ENCODE measurements at regions not wholly inside any gene's neighbourhood (a gene's known extent, or its start where the extent isn't known, plus 50 kb on each side); places are given as distances from the start of the nearest gene placed in this dataset.
"Not testable (repeated sequence)": the region's sequence is repeated elsewhere in the genome, so short reads cannot be mapped to it uniquely, and the experiment has no call there.

- no peak for FAIRE-seq
- DNase-seq (ENCODE audit: low spot score in 2 of 2) = no peak
Measured at GRCh38 chr4:130659320-130659719, 1563.4 kb downstream of the C4orf33 start.

GRCh38 chr4:130668859-130669258, 1572.9 kb downstream of the C4orf33 start:
- DNase-seq (ENCODE audit: low spot score in 2 of 2) (no peak), FAIRE-seq (no peak)

- DNase-seq (ENCODE audit: low spot score in 2 of 2) = no peak
- no peak for FAIRE-seq
Measured at GRCh38 chr4:130675266-130675665, 1579.3 kb downstream of the C4orf33 start.

DNA sequence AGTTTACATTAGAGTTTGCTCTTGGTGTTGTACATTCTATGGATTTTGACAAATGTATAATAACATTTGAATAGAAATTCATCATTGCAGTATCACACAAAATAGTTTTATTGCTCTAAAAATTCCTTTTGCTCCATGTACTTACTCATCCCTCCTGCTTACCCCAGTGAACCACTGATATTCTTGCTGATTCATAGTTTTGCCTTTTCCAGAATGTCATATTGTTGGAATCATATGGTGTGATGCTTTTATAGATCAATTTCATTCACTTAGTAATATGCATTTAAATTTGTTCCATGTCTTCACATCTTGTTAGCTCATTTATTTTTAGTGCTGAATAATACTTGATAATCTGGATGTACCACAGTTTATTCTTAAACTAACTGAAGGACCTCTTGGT, 1593.2 kb downstream of the C4orf33 start:
- FAIRE-seq (no peak), DNase-seq (ENCODE audit: low spot score in 2 of 2) (no peak)

DNA sequence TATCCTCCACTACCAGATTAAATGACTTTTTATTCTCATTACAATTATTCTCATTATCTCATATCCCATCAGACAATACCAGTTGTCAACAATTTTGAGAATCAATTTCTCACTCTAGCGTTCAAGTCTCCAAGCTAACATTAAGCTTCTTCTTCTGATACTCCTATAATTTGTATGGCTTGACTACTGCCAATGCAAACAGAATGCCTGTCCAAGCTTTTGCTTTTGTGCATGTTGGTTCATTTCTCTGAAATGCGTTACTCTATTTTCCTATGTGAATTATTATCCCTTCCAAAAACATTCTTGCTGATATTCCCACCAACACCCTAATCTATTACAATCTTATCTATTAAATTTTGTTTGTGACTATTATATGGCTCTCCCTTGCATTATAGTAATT, 1602.3 kb downstream of the C4orf33 start:
- FAIRE-seq (no peak), DNase-seq (ENCODE audit: low spot score in 2 of 2) (no peak)

DNA sequence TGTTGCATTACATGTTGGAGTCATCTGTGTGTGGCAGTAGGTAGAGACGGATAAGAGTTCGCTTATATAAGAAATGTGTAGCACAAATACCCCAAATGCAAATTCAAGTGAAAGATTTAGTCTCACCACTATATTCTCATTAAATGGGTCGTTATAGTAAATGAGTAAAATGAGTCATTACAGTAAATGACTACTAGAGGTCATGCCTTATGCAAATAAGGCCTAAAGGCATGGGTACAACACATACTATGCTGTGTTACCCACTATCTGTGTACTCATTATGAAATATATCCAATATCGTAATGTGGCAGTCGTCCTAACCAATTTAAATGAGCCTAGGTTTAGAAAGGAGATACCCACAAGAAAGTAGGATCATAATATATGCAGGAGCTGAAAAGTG, 1603.1 kb downstream of the C4orf33 start:
- no peak for DNase-seq (ENCODE audit: low spot score in 2 of 2)
- no peak for FAIRE-seq

DNA sequence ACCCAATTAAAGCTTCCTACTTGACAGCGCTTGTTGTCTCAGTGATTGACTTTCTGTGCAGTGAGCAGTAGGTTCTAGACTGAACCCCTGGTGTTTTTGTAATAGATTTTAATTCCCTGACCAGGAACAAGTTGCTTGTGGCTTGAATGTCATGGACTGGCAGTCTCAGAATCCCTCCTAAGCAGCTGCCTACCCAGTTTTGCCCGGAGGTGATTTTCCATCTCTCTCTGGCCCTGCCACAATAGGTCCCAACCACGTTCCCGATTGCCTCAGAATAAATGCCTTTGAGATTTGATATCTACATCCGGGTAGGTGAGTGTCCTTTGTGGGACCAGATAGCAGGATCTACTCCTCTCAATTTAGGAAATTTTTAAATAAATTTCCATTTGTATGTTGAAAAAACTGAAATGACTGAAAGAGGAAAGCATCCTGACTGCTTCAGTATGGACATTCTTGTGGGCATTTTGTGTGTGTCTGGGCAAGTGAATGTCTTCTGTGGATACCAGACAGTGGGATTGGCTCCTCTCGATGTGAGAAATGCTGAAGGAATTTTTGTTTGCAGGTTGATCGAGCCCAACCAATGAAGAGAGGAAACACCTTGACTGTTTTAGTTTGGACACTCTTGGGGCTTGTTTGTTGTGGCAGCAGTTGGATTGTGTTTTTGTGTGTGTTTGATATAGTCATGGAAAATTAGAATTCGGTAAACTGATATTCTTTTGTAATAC, 1607.4 kb downstream of the C4orf33 start:
- DNase-seq (ENCODE audit: low spot score in 2 of 2) (no peak), FAIRE-seq (no peak)

DNA sequence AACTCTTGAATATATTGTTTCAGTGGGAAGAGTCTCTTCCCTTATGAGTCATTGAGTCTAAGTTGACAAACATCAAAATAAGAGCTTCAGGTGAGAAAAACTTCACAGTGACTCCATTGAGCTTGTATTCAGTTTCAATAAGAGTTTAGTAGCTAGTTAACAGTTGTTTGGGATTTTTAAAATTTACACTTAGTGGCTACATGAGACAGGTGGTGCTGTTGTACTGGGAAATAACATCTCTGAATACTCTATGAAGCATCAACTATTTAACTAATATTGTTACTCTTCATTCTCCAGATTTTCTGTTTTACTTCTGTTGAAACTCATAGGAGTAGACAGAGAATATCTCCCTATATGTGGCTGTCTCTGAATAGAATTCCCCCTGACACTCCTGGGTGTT, 1609.1 kb downstream of the C4orf33 start:
- DNase-seq (ENCODE audit: low spot score in 2 of 2) (no peak), FAIRE-seq (no peak)

- FAIRE-seq = no peak
Measured at GRCh38 chr4:130712038-130712437, 1616.1 kb downstream of the C4orf33 start.

GRCh38 chr4:130714006-130714405, 1618.1 kb downstream of the C4orf33 start:
- DNase-seq (ENCODE audit: low spot score in 2 of 2) (no peak), FAIRE-seq (no peak)

More at GRCh38 chr4:130712038-130712437, 1616.1 kb downstream of the C4orf33 start:
- no peak for DNase-seq (ENCODE audit: low spot score in 2 of 2)

DNA sequence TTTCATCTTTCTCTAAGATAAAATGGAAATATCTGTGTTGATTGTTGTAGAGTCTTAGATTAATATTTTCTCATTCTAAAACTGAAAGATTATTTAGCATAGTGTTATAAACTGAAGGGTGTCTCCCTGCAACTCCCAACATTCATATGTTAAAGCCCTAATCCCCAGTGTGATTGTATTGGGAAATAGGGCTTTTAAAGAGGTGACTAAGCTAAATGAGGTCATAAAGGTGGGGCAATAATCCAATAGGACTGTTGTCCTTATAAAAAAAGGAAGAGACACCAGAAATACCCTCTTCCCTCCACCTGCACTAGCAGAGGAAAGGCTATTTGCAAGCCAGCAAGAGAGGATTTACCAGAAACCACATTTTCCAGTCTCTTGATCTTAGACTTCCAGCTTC, 1626.4 kb downstream of the C4orf33 start:
- no peak for FAIRE-seq
- DNase-seq (ENCODE audit: low spot score in 2 of 2) = no peak

DNA sequence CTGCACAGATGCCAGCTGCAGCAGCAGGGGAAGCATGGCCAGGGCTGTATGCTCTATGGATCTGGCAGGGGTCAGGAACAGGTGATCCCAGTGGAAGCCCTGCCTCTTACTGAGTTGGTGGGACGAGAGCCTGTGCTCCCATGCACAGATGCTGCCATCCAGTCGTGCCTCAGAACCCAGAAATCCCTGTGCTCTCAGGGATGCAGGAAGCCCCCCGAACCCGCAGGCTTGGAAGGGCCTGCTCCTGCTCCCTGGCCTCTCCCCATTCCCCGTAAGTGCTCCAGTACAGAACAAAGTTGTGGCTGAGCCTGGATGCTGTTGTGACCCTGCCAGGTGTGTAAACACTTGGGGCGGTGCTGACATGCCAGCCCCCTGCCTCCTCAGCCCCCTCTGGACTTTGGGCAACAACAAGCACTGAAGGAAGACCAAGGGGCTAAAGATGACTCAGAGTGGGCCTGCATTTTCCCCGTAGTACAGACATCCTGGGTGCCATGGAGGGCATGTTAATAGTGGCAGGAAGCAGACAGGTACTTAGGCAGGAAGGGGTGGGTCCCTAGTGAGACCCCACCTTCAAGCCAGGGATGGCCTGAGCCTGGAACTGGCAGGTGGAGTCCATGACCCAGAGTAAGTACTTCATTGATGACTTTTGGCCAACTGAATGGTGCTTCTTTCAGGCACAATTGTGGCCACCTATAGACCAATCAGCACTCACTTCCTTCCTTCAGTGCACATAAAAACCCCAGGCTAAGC, 1640.7 kb downstream of the C4orf33 start:
- FAIRE-seq = no peak
- DNase-seq (ENCODE audit: low spot score in 2 of 2) = no peak

- FAIRE-seq (no peak), DNase-seq (ENCODE audit: low spot score in 2 of 2) (no peak)
Measured at GRCh38 chr4:130738233-130738632, 1642.3 kb downstream of the C4orf33 start.

DNA sequence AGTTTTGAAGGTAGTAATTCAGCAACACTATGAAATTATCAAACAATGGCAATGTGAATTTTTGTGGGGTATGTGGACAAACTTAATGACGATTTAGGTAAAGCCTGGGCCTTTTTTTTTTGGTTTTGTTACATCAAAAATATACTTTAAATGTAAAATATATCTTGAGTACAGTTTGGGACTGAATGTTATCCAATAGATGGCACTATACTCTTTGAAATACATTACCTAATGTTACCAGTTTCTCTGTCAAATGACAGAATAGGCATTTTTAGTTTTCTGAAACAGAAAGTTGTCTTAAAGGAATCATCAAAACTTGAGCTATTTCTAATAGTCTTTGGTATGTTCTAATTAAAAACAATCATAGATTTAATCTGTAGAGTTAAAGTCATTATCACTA, 1651.9 kb downstream of the C4orf33 start:
- DNase-seq (ENCODE audit: low spot score in 2 of 2) (no peak), FAIRE-seq (no peak)

GRCh38 chr4:130753926-130754325, 1658.0 kb downstream of the C4orf33 start:
- DNase-seq (ENCODE audit: low spot score in 2 of 2) (no peak), FAIRE-seq (no peak)

DNA sequence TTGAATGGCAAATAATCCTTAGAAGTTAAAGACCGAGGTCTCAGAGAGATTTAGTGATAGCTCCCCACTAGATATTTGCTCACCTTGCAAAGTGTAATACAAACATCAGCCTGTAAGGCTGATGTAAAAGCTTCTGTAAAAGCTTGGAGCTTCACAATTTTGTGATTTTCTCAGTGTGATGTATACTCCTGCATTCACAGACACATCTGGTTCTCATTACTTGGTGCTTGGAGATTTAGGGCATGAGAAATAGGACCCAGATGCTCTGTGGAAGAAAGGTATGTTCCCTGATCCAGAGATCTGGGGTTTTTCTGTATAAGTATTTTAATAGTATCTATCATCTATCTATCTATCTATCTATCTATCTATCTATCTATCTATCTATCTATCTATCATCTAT, 1664.3 kb downstream of the C4orf33 start:
- FAIRE-seq = no peak
- DNase-seq (ENCODE audit: low spot score in 2 of 2) = no peak

DNA sequence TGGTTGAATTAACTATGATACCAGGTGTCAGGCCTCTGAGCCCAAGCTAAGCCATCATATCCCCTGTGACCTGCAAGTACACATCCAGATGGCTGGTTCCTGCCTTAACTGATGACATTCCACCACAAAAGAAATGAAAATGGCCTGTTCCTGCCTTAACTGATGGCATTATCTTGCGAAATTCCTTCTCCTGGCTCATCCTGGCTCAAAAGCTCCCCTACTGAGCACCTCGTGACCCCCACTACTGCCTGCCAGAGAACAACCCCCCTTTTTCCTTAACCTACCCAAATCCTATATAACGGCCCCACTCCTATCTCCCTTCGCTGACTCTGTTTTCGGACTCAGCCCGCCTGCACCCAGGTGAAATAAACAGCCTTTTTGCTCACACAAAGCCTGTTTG, 1671.4 kb downstream of the C4orf33 start:
- FAIRE-seq; DNase-seq (ENCODE audit: low spot score in 2 of 2): not testable (repeated sequence)

GRCh38 chr4:130772966-130773365, 1677.0 kb downstream of the C4orf33 start:
- not testable (repeated sequence) for FAIRE-seq; DNase-seq (ENCODE audit: low spot score in 2 of 2)

- FAIRE-seq = no peak
Measured at GRCh38 chr4:130808492-130808891, 1712.5 kb downstream of the C4orf33 start.

DNA sequence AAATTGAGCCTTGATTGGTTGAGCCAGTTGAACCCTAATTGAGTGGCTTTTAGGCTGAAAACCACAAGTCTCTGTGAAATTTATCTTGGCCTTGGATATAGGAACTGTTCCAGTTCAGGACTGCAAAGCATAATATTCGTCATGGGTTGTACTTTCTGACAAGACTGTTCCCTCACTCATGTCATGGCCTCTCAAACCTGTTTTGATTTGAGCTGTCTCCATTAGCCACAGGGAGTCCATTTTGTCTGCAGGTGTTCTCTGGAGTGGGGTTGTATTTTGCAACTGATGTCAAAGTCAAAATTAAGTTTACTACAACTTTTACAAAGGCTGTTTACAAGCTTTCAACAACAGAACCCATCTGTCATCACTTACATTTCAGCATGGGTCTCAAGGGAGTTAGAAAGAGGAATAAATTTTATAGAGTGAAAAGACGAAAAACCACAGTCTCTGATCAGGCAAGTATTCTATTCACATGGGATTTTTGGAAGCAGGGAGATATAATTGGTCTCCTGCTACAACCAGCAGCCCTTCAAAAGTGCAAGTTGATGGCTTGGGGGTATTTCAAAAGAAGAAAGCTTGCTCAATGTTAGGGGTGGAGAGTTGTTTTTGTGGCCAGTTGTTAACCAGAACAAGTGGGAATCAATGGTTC, 1716.3 kb downstream of the C4orf33 start:
- no peak for DNase-seq (ENCODE audit: low spot score in 2 of 2)
- no peak for FAIRE-seq

More at GRCh38 chr4:130808492-130808891, 1712.5 kb downstream of the C4orf33 start:
- no peak for DNase-seq (ENCODE audit: low spot score in 2 of 2)

- FAIRE-seq (no peak), DNase-seq (ENCODE audit: low spot score in 2 of 2) (no peak)
Measured at GRCh38 chr4:130814896-130815295, 1718.9 kb downstream of the C4orf33 start.
